WI38 (cell line): ENCODE measurements at regions not wholly inside any gene's neighbourhood (a gene's known extent, or its start where the extent isn't known, plus 50 kb on each side); places are given as distances from the start of the nearest gene placed in this dataset.

Source experiments
- H3K4me3 ChIP-seq: 2 replicates; pipeline ENCODE4 v1.5.1; 2011; ENCODE audit warnings: low read depth, mild to moderate bottlenecking, control low read depth, low read length
- CTCF ChIP-seq: IDR thresholded peaks from 2 replicates; pipeline ENCODE4 v1.5.1; 2012; ENCODE audit warnings: low read depth, mild to moderate bottlenecking, control low read depth, low read length

GRCh38 chr10:36441557-36441956, 683.8 kb upstream of the ANKRD30A start:
- H3K4me3 ChIP-seq, result no peak overlapping the region
- no peak for TF ChIP-seq CTCF

GRCh38 chr10:36440539-36440938, 684.9 kb upstream of the ANKRD30A start:
- no peak for TF ChIP-seq CTCF
- no peak overlapping the region for H3K4me3 ChIP-seq

- H3K4me3 ChIP-seq, result no peak overlapping the region
- no peak for TF ChIP-seq CTCF
These were observed 688.0 kb upstream of the ANKRD30A start for GRCh38 chr10:36437367-36437766.

GRCh38 chr10:36428507-36428906, 696.9 kb upstream of the ANKRD30A start:
- H3K4me3 ChIP-seq, result no peak overlapping the region
- TF ChIP-seq CTCF, result no peak

- TF ChIP-seq CTCF, result no peak
- H3K4me3 ChIP-seq, result no peak overlapping the region
These were observed 700.1 kb upstream of the ANKRD30A start for GRCh38 chr10:36425131-36425797.

GRCh38 chr10:36424502-36424901, 700.9 kb upstream of the ANKRD30A start:
- no peak for TF ChIP-seq CTCF
- H3K4me3 ChIP-seq, result no peak overlapping the region

- no peak for TF ChIP-seq CTCF
- no peak overlapping the region for H3K4me3 ChIP-seq
These were observed 701.6 kb upstream of the ANKRD30A start for GRCh38 chr10:36423821-36424248.
